ENCODE measurements at regions not wholly inside any gene's neighbourhood (a gene's known extent, or its start where the extent isn't known, plus 50 kb on each side); places are given as distances from the start of the nearest gene placed in this dataset.

- Histone ChIP-seq H3K27me3 (ENCODE audit: insufficient read depth, low read depth, low read length) (no peaks in the 10 kb centered on the region), H3K9ac (ENCODE audit: low read length) (no peak overlapping the region), H3K4me2 (ENCODE audit: low read length) (no peak overlapping the region), H3K4me3 (ENCODE audit: low read length) (no peak overlapping the region), H3K9me3 (ENCODE audit: low read length) (no peaks in the 10 kb centered on the region), H3K79me2 (replicated peaks; ENCODE audit: insufficient read depth, low read length) (no peaks in the 10 kb centered on the region), H3F3A (ENCODE audit: insufficient read depth, low read length, poor library complexity, severe bottlenecking) (no peaks in the 10 kb centered on the region), H4K20me1 (ENCODE audit: insufficient read depth) (no peaks in the 10 kb centered on the region), H3K27ac (ENCODE audit: low read length) (no peak overlapping the region), H3K36me3 (ENCODE audit: insufficient read depth, low read length) (no peaks in the 10 kb centered on the region), H3K9me2 (ENCODE audit: insufficient read depth, low read length) (no peaks in the 10 kb centered on the region), H2AFZ (ENCODE audit: low read depth, low read length) (no peak overlapping the region)
- TF ChIP-seq RAD21 (conservative IDR thresholded peaks at IDR 0.05) (no peak), SMC3 (conservative IDR thresholded peaks at IDR 0.05; ENCODE audit: poor library complexity) (no peak), POLR2AphosphoS5 (IDR thresholded peaks at IDR 0.05) (no peak), EZH2 (IDR thresholded peaks at IDR 0.05; ENCODE audit: borderline replicate concordance, insufficient read depth, low read length, poor library complexity, severe bottlenecking) (no peak)
Observed at GRCh38 chr12:131332224-131332623, 378.5 kb downstream of the ADGRD1 start.

DNA sequence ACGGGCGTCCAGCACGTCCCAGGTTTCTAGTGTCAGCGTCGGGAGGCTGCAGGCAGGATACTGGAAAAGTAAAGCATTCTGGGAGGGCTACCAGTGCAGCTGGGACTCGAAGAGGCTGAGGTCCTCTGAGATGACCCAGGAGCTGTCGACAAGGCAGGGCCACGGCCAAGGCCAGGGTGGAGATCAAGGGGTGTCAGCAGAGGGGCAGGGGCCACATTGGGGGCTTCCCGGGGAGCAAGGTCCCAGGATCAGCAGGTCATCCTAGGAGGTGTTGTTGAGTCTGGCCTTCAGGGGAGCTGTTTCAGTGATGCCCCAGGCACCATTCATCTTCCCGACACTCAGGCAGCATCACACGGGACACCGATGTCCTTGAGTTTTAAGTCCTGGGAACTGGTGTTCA, 377.8 kb upstream of the SFSWAP start:
- H3K4me2 ChIP-seq (ENCODE audit: low read length): no peak overlapping the region
- H2AFZ ChIP-seq (ENCODE audit: low read depth, low read length): no peak overlapping the region
- H3K79me2 ChIP-seq (replicated peaks; ENCODE audit: insufficient read depth, low read length): no peaks in the 10 kb centered on the region
- H3K9me2 ChIP-seq (ENCODE audit: insufficient read depth, low read length): no peaks in the 10 kb centered on the region
- H3F3A ChIP-seq (ENCODE audit: insufficient read depth, low read length, poor library complexity, severe bottlenecking): no peaks in the 10 kb centered on the region
- no peak overlapping the region for H3K27ac ChIP-seq (ENCODE audit: low read length)
- H3K27me3 ChIP-seq (ENCODE audit: insufficient read depth, low read depth, low read length): no peaks in the 10 kb centered on the region
- H3K9me3 ChIP-seq (ENCODE audit: low read length): no peaks in the 10 kb centered on the region
- TF ChIP-seq SMC3 (conservative IDR thresholded peaks at IDR 0.05; ENCODE audit: poor library complexity) (no peak), MXI1 (conservative IDR thresholded peaks at IDR 0.05; ENCODE audit: poor library complexity, severe bottlenecking) (no peak), EP300 (conservative IDR thresholded peaks at IDR 0.05; ENCODE audit: poor library complexity, severe bottlenecking) (no peak), EZH2 (IDR thresholded peaks at IDR 0.05; ENCODE audit: borderline replicate concordance, insufficient read depth, low read length, poor library complexity, severe bottlenecking) (no peak)
- no peak overlapping the region for H3K4me3 ChIP-seq (ENCODE audit: low read length)
- H3K36me3 ChIP-seq (ENCODE audit: insufficient read depth, low read length): no peaks in the 10 kb centered on the region
- no peaks in the 10 kb centered on the region for H4K20me1 ChIP-seq (ENCODE audit: insufficient read depth)
- no peak overlapping the region for H3K9ac ChIP-seq (ENCODE audit: low read length)

DNA sequence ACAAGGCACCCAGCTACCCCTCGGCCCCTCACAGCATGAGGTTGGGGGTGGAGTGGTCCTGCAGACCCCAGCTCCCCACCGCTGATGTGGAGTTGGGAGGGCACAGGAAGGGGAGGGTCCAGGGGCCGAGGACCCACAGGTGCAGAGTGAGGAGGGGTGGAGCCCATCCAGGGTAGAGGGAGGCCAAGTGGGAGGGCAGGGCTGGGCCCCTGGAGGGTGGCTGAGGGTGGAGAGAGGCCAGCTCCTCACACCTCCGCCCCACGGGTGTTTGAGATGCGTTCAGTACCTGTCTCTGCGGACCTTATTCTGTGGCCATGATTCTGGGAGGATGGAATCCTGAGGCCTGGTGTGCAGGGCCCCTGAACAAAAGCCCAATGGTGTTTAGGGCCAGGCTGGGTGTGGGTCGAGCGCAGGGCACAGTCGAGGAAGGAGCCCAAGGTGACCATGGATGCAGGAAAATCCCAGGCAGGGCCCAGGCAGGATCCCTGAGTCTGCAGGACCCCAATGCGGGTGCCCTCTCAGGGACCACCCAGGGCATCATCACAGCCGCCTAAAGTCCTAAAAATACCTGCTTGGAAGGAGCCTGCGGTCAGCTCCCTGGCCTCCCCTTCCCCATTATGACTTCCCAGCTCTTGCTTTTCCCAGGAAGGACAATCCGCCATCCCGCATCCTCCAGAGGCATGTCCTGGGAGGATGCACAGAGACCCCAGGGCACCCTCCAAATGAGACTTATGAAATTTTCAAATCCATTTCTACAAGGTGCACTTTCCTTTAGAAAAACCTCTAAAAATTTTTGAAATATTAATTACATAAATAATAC, 377.1 kb upstream of the SFSWAP start:
- TF ChIP-seq SMC3 (conservative IDR thresholded peaks at IDR 0.05; ENCODE audit: poor library complexity): no peak
- no peak for TF ChIP-seq TAF1 (IDR thresholded peaks at IDR 0.05; ENCODE audit: low read depth)
- no peak for TF ChIP-seq RAD21 (conservative IDR thresholded peaks at IDR 0.05)
- TF ChIP-seq, protein P1, sequence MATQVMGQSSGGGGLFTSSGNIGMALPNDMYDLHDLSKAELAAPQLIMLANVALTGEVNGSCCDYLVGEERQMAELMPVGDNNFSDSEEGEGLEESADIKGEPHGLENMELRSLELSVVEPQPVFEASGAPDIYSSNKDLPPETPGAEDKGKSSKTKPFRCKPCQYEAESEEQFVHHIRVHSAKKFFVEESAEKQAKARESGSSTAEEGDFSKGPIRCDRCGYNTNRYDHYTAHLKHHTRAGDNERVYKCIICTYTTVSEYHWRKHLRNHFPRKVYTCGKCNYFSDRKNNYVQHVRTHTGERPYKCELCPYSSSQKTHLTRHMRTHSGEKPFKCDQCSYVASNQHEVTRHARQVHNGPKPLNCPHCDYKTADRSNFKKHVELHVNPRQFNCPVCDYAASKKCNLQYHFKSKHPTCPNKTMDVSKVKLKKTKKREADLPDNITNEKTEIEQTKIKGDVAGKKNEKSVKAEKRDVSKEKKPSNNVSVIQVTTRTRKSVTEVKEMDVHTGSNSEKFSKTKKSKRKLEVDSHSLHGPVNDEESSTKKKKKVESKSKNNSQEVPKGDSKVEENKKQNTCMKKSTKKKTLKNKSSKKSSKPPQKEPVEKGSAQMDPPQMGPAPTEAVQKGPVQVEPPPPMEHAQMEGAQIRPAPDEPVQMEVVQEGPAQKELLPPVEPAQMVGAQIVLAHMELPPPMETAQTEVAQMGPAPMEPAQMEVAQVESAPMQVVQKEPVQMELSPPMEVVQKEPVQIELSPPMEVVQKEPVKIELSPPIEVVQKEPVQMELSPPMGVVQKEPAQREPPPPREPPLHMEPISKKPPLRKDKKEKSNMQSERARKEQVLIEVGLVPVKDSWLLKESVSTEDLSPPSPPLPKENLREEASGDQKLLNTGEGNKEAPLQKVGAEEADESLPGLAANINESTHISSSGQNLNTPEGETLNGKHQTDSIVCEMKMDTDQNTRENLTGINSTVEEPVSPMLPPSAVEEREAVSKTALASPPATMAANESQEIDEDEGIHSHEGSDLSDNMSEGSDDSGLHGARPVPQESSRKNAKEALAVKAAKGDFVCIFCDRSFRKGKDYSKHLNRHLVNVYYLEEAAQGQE (IDR thresholded peaks at IDR 0.05; ENCODE audit: borderline replicate concordance): no peak
- TF ChIP-seq EP300 (conservative IDR thresholded peaks at IDR 0.05; ENCODE audit: poor library complexity, severe bottlenecking): no peak
- no peak for TF ChIP-seq EZH2 (IDR thresholded peaks at IDR 0.05; ENCODE audit: borderline replicate concordance, insufficient read depth, low read length, poor library complexity, severe bottlenecking)
- TF ChIP-seq MXI1 (conservative IDR thresholded peaks at IDR 0.05; ENCODE audit: poor library complexity, severe bottlenecking): no peak
- TF ChIP-seq POLR2AphosphoS5 (IDR thresholded peaks at IDR 0.05): no peak
- TF ChIP-seq, protein P2, sequence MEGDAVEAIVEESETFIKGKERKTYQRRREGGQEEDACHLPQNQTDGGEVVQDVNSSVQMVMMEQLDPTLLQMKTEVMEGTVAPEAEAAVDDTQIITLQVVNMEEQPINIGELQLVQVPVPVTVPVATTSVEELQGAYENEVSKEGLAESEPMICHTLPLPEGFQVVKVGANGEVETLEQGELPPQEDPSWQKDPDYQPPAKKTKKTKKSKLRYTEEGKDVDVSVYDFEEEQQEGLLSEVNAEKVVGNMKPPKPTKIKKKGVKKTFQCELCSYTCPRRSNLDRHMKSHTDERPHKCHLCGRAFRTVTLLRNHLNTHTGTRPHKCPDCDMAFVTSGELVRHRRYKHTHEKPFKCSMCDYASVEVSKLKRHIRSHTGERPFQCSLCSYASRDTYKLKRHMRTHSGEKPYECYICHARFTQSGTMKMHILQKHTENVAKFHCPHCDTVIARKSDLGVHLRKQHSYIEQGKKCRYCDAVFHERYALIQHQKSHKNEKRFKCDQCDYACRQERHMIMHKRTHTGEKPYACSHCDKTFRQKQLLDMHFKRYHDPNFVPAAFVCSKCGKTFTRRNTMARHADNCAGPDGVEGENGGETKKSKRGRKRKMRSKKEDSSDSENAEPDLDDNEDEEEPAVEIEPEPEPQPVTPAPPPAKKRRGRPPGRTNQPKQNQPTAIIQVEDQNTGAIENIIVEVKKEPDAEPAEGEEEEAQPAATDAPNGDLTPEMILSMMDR (IDR thresholded peaks at IDR 0.05; ENCODE audit: poor library complexity, severe bottlenecking): no peak
- no peaks in the 10 kb centered on the region for H3K79me2 ChIP-seq (replicated peaks; ENCODE audit: insufficient read depth, low read length)

More for the DNA sequence above, 377.1 kb upstream of the SFSWAP start:
- Histone ChIP-seq H2AFZ (ENCODE audit: low read depth, low read length) (no peak overlapping the region), H4K20me1 (ENCODE audit: insufficient read depth) (no peaks in the 10 kb centered on the region), H3K27ac (ENCODE audit: low read length) (no peak overlapping the region), H3K36me3 (ENCODE audit: insufficient read depth, low read length) (no peaks in the 10 kb centered on the region), H3K9ac (ENCODE audit: low read length) (no peak overlapping the region), H3K4me3 (ENCODE audit: low read length) (no peak overlapping the region), H3K9me3 (ENCODE audit: low read length) (no peaks in the 10 kb centered on the region), H3K27me3 (ENCODE audit: insufficient read depth, low read depth, low read length) (no peaks in the 10 kb centered on the region), H3K9me2 (ENCODE audit: insufficient read depth, low read length) (no peaks in the 10 kb centered on the region), H3F3A (ENCODE audit: insufficient read depth, low read length, poor library complexity, severe bottlenecking) (no peaks in the 10 kb centered on the region), H3K4me2 (ENCODE audit: low read length) (no peak overlapping the region)

Data from neural cell (in vitro differentiated cells).